HCT116 (cell line): ENCODE measurements at regions not wholly inside any gene's neighbourhood (a gene's known extent, or its start where the extent isn't known, plus 50 kb on each side); places are given as distances from the start of the nearest gene placed in this dataset.

Experiments used
- ATAC-seq: fragments of 200-7000 bp; cut with Tn5 transposase; 2 replicates; pipeline ENCODE4 v1.9.1; 2020; ENCODE audit warnings: mild to moderate bottlenecking, moderate library complexity
- BruUV-seq: library from RNA; stranded (reverse); fragments of 400-500 nt; replicated peaks from 2 replicates; lab custom pipeline; 2021; lab: Mats Ljungman, UMichigan
- CTCF ChIA-PET: fragments of 300-600 bp; sonication (Branson Sonifier 250); formaldehyde crosslinking; loops from one replicate; lab custom pipeline; 2021; ENCODE audit warnings: antibody characterized with exemption; lab: Charles Lee
- POLR2A ChIA-PET: fragments of 300-600, 350-600 bp; sonication (Branson Sonifier 250); formaldehyde crosslinking; loops from one replicate; lab custom pipeline; 2021; ENCODE audit warnings: antibody characterized with exemption; lab: Charles Lee
- RAD21 ChIA-PET, 2 experiments: fragments of 300-600 bp; sonication (Branson Sonifier 250); formaldehyde crosslinking; loops; one replicate each; lab custom pipeline; 2023; ENCODE audit warnings: low total read pairs in 2 of 2; ENCODE audit not compliant: uncharacterized antibody in 2 of 2, unreplicated experiment in 2 of 2, low non-redundant PET in 1 of 2; lab: Charles Lee
- DNase-seq: peaks from one replicate; pipeline ENCODE4 v3.0.0-alpha.2; 2010; ENCODE audit warnings: low read depth, low spot score
- H2AFZ ChIP-seq: fragments of 200-600 bp; shearing (Covaris generic), sonication (generic); 2 replicates; pipeline ENCODE4 v1.6.1; 2017; ENCODE audit warnings: low read depth, mixed run types, mixed read lengths, antibody characterized with exemption, low read length; ENCODE audit not compliant: poor library complexity, severe bottlenecking
- H3K27ac ChIP-seq: 2 replicates; pipeline ENCODE4 v1.5.1; 2012; ENCODE audit warnings: low read depth, low read length
- H3K27me3 ChIP-seq: fragments of 200-600 bp; sonication (generic); 2 replicates; pipeline ENCODE4 v1.6.1; 2016; ENCODE audit warnings: mixed run types, low read length, mixed read lengths; ENCODE audit not compliant: insufficient read depth
- H3K36me3 ChIP-seq, 2 experiments: fragments of 200-500 bp in 1 of 2; fragments of 200-600 bp in 1 of 2; sonication (Bioruptor generic) in 1 of 2; sonication (generic) in 1 of 2; 2 replicates each; pipeline versions ENCODE4 v1.5.1 to v1.6.1; 2014 to 2016; ENCODE audit warnings: low read length in 2 of 2, inconsistent platforms in 1 of 2, mixed read lengths in 1 of 2, mixed run types in 1 of 2; ENCODE audit not compliant: insufficient read depth in 2 of 2, control insufficient read depth in 1 of 2
- H3K4me1 ChIP-seq, 2 experiments: fragments of 200-600 bp in 1 of 2; sonication (generic) in 1 of 2; 2 replicates each; pipeline versions ENCODE4 v1.5.1 to v1.6.1; 2012 to 2017; ENCODE audit warnings: low read length in 2 of 2, inconsistent platforms in 1 of 2, mild to moderate bottlenecking in 1 of 2, mixed read lengths in 1 of 2, mixed run types in 1 of 2, moderate library complexity in 1 of 2; ENCODE audit not compliant: insufficient read depth in 2 of 2, control insufficient read depth in 1 of 2
- H3K4me2 ChIP-seq: fragments of 200-600 bp; sonication (generic); 2 replicates; pipeline ENCODE4 v1.6.1; 2017; ENCODE audit warnings: mixed run types, low read length, mixed read lengths
- H3K4me3 ChIP-seq, 2 experiments: fragments of 200-600 bp in 1 of 2; sonication (generic) in 1 of 2; replicated peaks in 1 of 2; 2 replicates each; pipeline ENCODE4 v1.5.1; 2011 to 2016; ENCODE audit warnings: low read length in 2 of 2, control low read depth in 1 of 2, low read depth in 1 of 2, mild to moderate bottlenecking in 1 of 2, mixed read lengths in 1 of 2, mixed run types in 1 of 2
- H3K79me2 ChIP-seq: fragments of 200-600 bp; sonication (generic); 2 replicates; pipeline ENCODE4 v1.6.1; 2017; ENCODE audit warnings: mild to moderate bottlenecking, mixed run types, low read length, moderate library complexity, mixed read lengths; ENCODE audit not compliant: insufficient read depth
- H3K9ac ChIP-seq: fragments of 200-600 bp; sonication (generic); 2 replicates; pipeline ENCODE4 v1.6.1; 2016; ENCODE audit warnings: low read length, mixed read lengths
- H3K9me2 ChIP-seq: fragments of 200-600 bp; sonication (generic), shearing (Covaris generic); 2 replicates; pipeline ENCODE4 v1.6.1; 2017; ENCODE audit warnings: mixed run types, mild to moderate bottlenecking, moderate library complexity; ENCODE audit not compliant: insufficient read depth
- H3K9me3 ChIP-seq, 2 experiments: fragments of 200-500 bp in 1 of 2; fragments of 200-600 bp in 1 of 2; sonication (Bioruptor generic) in 1 of 2; sonication (generic) in 1 of 2; 2 replicates each; pipeline ENCODE4 v1.6.1; 2014 to 2017; ENCODE audit warnings: low read length in 2 of 2, mixed read lengths in 2 of 2, inconsistent platforms in 1 of 2, low read depth in 1 of 2, mild to moderate bottlenecking in 1 of 2, mixed run types in 1 of 2, moderate library complexity in 1 of 2; ENCODE audit not compliant: control insufficient read depth in 1 of 2, insufficient read depth in 1 of 2
- H4K20me1 ChIP-seq: fragments of 200-600 bp; sonication (generic), shearing (Covaris generic); 2 replicates; pipeline ENCODE4 v1.6.1; 2017; ENCODE audit warnings: mixed run types, mild to moderate bottlenecking, moderate library complexity; ENCODE audit not compliant: insufficient read depth
- CEBPB ChIP-seq: IDR thresholded peaks from 2 replicates; pipeline ENCODE4 v1.6.1; 2012; ENCODE audit warnings: low read depth
- ELF1 ChIP-seq: IDR thresholded peaks from 2 replicates; pipeline ENCODE4 v1.6.1; 2012; ENCODE audit warnings: low read depth, borderline replicate concordance
- FOSL1 ChIP-seq: IDR thresholded peaks from 2 replicates; pipeline ENCODE4 v1.6.1; 2012; ENCODE audit warnings: low read depth
- JUND ChIP-seq: IDR thresholded peaks from 2 replicates; pipeline ENCODE4 v1.6.1; 2012
- RAD21 ChIP-seq: IDR thresholded peaks from 2 replicates; pipeline ENCODE4 v1.6.1; 2012; ENCODE audit warnings: low read depth, mild to moderate bottlenecking
- SP1 ChIP-seq: IDR thresholded peaks from 2 replicates; pipeline ENCODE4 v1.6.1; 2012; ENCODE audit warnings: low read depth
- YY1 ChIP-seq: IDR thresholded peaks from 2 replicates; pipeline ENCODE4 v1.6.1; 2011; ENCODE audit warnings: low read length, low read depth, moderate library complexity, mild to moderate bottlenecking; ENCODE audit not compliant: insufficient replicate concordance; ENCODE audit errors: extremely low read depth
- ZNF274 ChIP-seq: fragments of 200-500 bp; sonication (Bioruptor generic); IDR thresholded peaks from 2 replicates; pipeline ENCODE4 v1.6.1; 2014; ENCODE audit warnings: mild to moderate bottlenecking, low read depth, low read length, inconsistent platforms
- intact Hi-C: fragments of 100-400 bp; cut with micrococcal nuclease; formaldehyde crosslinking; loops from 2 replicates; pipeline ENCODE4 v1.10.0; 2022
- TF ChIP-seq, protein P1 (sequence below): IDR thresholded peaks from 2 replicates; pipeline ENCODE4 v1.6.1; 2012
- TF ChIP-seq, protein P2 (sequence below): IDR thresholded peaks from 2 replicates; pipeline ENCODE4 v1.6.1; 2012
- TF ChIP-seq, protein P3 (sequence below): IDR thresholded peaks from 2 replicates; pipeline ENCODE4 v1.6.1; 2012; ENCODE audit warnings: low read depth
- TF ChIP-seq, protein P4 (sequence below), 3 experiments: fragments of 200-600 bp in 1 of 3; sonication (generic) in 1 of 3; IDR thresholded peaks in 2 of 3; conservative IDR thresholded peaks in 1 of 3; 2 replicates each; pipeline ENCODE4 v1.5.1; 2012 to 2017; ENCODE audit warnings: low read depth in 2 of 3, low read length in 2 of 3, antibody characterized with exemption in 1 of 3, borderline replicate concordance in 1 of 3, control low read depth in 1 of 3, mild to moderate bottlenecking in 1 of 3, mixed read lengths in 1 of 3, mixed run types in 1 of 3, moderate library complexity in 1 of 3; ENCODE audit not compliant: insufficient read depth in 1 of 3

DNA sequence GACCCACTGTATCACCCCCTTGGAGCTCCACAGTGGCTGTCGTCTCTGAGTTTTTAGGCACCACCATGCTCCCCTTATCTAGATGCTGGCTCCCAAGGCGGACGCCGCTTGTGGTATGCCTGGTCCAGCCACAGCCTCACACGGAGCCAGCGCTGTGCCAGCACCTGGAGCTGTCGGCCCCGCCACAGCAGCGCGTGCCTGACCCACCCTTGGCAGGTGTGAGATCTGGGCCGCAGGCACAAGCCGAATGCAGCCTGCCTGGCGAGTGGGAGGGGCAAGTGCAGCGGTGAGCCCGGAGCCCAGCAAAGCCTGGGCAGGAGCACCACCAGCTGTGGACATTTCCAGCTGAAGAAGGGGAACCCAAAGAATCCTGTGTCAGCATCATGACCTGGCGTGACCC, 91.9 kb upstream of the BACE2 start:
- H3K9me2 ChIP-seq, result no peaks in the 10 kb centered on the region
- H3K4me3 ChIP-seq, result no peak overlapping the region
- H2AFZ ChIP-seq, result no peak overlapping the region
- no peak overlapping the region for H3K9ac ChIP-seq
- intact Hi-C loops, result no loop called here
- BruUV-seq, result no TSS peak
- no peak overlapping the region for H3K4me2 ChIP-seq
- ChIA-PET POLR2A (no interaction called here), CTCF (no interaction called here)
- peaks cover 10% of the 10 kb centered on the region for H3K27me3 ChIP-seq
- H3K36me3 ChIP-seq, result no peaks in the 10 kb centered on the region
- no peaks in the 10 kb centered on the region for H3K9me3 ChIP-seq
- ATAC-seq (no peak), DNase-seq (no peak)
- no peaks in the 10 kb centered on the region for H3K79me2 ChIP-seq
- H3K27ac ChIP-seq, result no peak overlapping the region
- no peaks in the 10 kb centered on the region for H3K4me1 ChIP-seq
- no peak for TF ChIP-seq SP1
- TF ChIP-seq, protein P1, sequence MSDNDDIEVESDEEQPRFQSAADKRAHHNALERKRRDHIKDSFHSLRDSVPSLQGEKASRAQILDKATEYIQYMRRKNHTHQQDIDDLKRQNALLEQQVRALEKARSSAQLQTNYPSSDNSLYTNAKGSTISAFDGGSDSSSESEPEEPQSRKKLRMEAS, result no peak
- TF ChIP-seq, protein P2, sequence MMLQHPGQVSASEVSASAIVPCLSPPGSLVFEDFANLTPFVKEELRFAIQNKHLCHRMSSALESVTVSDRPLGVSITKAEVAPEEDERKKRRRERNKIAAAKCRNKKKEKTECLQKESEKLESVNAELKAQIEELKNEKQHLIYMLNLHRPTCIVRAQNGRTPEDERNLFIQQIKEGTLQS, result no peak
- no peak for TF ChIP-seq FOSL1
- TF ChIP-seq YY1, result no peak
- no peak for TF ChIP-seq CEBPB
- TF ChIP-seq, protein P3, sequence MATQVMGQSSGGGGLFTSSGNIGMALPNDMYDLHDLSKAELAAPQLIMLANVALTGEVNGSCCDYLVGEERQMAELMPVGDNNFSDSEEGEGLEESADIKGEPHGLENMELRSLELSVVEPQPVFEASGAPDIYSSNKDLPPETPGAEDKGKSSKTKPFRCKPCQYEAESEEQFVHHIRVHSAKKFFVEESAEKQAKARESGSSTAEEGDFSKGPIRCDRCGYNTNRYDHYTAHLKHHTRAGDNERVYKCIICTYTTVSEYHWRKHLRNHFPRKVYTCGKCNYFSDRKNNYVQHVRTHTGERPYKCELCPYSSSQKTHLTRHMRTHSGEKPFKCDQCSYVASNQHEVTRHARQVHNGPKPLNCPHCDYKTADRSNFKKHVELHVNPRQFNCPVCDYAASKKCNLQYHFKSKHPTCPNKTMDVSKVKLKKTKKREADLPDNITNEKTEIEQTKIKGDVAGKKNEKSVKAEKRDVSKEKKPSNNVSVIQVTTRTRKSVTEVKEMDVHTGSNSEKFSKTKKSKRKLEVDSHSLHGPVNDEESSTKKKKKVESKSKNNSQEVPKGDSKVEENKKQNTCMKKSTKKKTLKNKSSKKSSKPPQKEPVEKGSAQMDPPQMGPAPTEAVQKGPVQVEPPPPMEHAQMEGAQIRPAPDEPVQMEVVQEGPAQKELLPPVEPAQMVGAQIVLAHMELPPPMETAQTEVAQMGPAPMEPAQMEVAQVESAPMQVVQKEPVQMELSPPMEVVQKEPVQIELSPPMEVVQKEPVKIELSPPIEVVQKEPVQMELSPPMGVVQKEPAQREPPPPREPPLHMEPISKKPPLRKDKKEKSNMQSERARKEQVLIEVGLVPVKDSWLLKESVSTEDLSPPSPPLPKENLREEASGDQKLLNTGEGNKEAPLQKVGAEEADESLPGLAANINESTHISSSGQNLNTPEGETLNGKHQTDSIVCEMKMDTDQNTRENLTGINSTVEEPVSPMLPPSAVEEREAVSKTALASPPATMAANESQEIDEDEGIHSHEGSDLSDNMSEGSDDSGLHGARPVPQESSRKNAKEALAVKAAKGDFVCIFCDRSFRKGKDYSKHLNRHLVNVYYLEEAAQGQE, result no peak
- no peak for TF ChIP-seq ZNF274
- no peak for TF ChIP-seq ELF1
- TF ChIP-seq, protein P4, sequence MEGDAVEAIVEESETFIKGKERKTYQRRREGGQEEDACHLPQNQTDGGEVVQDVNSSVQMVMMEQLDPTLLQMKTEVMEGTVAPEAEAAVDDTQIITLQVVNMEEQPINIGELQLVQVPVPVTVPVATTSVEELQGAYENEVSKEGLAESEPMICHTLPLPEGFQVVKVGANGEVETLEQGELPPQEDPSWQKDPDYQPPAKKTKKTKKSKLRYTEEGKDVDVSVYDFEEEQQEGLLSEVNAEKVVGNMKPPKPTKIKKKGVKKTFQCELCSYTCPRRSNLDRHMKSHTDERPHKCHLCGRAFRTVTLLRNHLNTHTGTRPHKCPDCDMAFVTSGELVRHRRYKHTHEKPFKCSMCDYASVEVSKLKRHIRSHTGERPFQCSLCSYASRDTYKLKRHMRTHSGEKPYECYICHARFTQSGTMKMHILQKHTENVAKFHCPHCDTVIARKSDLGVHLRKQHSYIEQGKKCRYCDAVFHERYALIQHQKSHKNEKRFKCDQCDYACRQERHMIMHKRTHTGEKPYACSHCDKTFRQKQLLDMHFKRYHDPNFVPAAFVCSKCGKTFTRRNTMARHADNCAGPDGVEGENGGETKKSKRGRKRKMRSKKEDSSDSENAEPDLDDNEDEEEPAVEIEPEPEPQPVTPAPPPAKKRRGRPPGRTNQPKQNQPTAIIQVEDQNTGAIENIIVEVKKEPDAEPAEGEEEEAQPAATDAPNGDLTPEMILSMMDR (IDR thresholded peaks at IDR 0.05 in 2 of 3, conservative IDR thresholded peaks at IDR 0.05 in 1 of 3; ENCODE audit: borderline replicate concordance in 1 of 3, insufficient read depth in 1 of 3, low read depth in 2 of 3, low read length in 2 of 3), result no peak
- no peak for TF ChIP-seq JUND
- no peak for TF ChIP-seq RAD21
- TF ChIP-seq, all 23 proteins: peak for 0
- no peaks in the 10 kb centered on the region for H4K20me1 ChIP-seq
- RAD21 ChIA-PET, result no interaction called here
